Globus pallidus (tissue), 1 donor: ENCODE measurements at regions not wholly inside any gene's neighbourhood (a gene's known extent, or its start where the extent isn't known, plus 50 kb on each side); places are given as distances from the start of the nearest gene placed in this dataset.
"Not testable (repeated sequence)": the region's sequence is repeated elsewhere in the genome, so short reads cannot be mapped to it uniquely, and the experiment has no call there.

Experiments used
- DNase-seq: peaks from one replicate; pipeline ENCODE4 v3.0.0-alpha.2; 2015; ENCODE audit warnings: low spot score

GRCh38 chr6:126811321-126811720 lies 307.1 kb upstream of the RSPO3 start:
- DNase-seq: no peak

GRCh38 chr6:126812010-126812409 lies 306.5 kb upstream of the RSPO3 start:
- no peak for DNase-seq

- DNase-seq: no peak
Measured at GRCh38 chr6:126812651-126813050, 305.8 kb upstream of the RSPO3 start.

- no peak for DNase-seq
Measured at GRCh38 chr6:126820634-126821033, 297.8 kb upstream of the RSPO3 start.

- no peak for DNase-seq
Measured at GRCh38 chr6:126821706-126822105, 296.8 kb upstream of the RSPO3 start.

- DNase-seq: no peak
Measured at GRCh38 chr6:126824226-126824625, 294.2 kb upstream of the RSPO3 start.

- DNase-seq: no peak
Measured at GRCh38 chr6:126824815-126825214, 293.7 kb upstream of the RSPO3 start.

- DNase-seq: no peak
Measured at GRCh38 chr6:126826166-126826714, 292.2 kb upstream of the RSPO3 start.

GRCh38 chr6:126831461-126831860 lies 287.0 kb upstream of the RSPO3 start:
- DNase-seq: no peak

- no peak for DNase-seq
Measured at GRCh38 chr6:126842769-126843168, 275.7 kb upstream of the RSPO3 start.

- DNase-seq: no peak
Measured at GRCh38 chr6:126848119-126848518, 270.4 kb upstream of the RSPO3 start.

GRCh38 chr6:126867641-126868040 lies 250.8 kb upstream of the RSPO3 start:
- DNase-seq: no peak

GRCh38 chr6:126873351-126873750 lies 245.1 kb upstream of the RSPO3 start:
- no peak for DNase-seq

- no peak for DNase-seq
Measured at GRCh38 chr6:126873791-126874190, 244.7 kb upstream of the RSPO3 start.

- DNase-seq: no peak
Measured at GRCh38 chr6:126876446-126876845, 242.0 kb upstream of the RSPO3 start.

- no peak for DNase-seq
Measured at GRCh38 chr6:126880964-126881363, 237.5 kb upstream of the RSPO3 start.

GRCh38 chr6:126886106-126886505 lies 232.4 kb upstream of the RSPO3 start:
- no peak for DNase-seq

- no peak for DNase-seq
Measured at GRCh38 chr6:126888727-126889725, 229.4 kb upstream of the RSPO3 start.

- no peak for DNase-seq
Measured at GRCh38 chr6:126890055-126890454, 228.4 kb upstream of the RSPO3 start.

- DNase-seq: no peak
Measured at GRCh38 chr6:126891158-126891557, 227.3 kb upstream of the RSPO3 start.

- DNase-seq: not testable (repeated sequence)
Measured at GRCh38 chr6:126892869-126893268, 225.6 kb upstream of the RSPO3 start.

GRCh38 chr6:126897758-126898157 lies 220.7 kb upstream of the RSPO3 start:
- DNase-seq: no peak

- DNase-seq: no peak
Measured at GRCh38 chr6:126904176-126904575, 214.3 kb upstream of the RSPO3 start.
